HG03097 (cell line): ENCODE measurements at regions not wholly inside any gene's neighbourhood (a gene's known extent, or its start where the extent isn't known, plus 50 kb on each side); places are given as distances from the start of the nearest gene placed in this dataset.
"Not testable (repeated sequence)": the region's sequence is repeated elsewhere in the genome, so short reads cannot be mapped to it uniquely, and the experiment has no call there.

Experiments used
- ATAC-seq: cut with Tn5 transposase; IDR thresholded peaks from one replicate; pipeline ENCODE4 v1.9.1; 2021; ENCODE audit not compliant: unreplicated experiment, low FRiP score

DNA sequence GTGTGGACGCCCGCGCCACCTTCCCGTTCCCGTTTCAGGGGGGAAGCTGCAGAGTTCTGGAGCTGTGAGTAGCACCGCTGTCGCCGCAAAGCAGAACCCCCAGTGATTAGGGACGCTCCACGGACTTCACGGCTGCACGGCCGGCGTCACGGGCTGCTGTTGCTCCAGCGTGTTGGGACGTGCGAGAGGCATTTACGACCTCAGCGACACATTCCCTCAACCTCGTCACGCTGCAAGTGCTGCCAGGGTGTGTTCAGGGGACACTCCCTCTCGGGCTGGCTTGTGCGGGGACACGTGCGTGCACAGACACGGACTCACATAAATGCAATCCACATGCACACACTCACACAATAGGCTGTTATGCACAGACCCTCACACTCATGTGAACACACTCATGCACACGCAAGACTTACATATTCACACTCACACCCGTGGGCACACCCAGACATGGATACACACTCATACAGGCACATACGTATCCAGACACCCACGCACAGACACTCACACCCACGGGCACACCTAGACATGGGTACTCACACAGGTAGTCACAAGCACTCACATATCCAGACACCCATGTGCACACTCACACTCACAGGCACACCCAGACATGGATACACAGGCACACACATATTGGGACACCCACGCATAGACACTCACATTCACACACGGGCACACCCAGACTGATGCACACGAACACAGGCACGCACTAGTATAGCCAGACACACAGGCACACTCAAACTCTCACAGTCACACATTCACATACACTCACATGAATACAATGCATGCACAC, 198.0 kb upstream of the ZNF469 start:
- not testable (repeated sequence) for ATAC-seq

DNA sequence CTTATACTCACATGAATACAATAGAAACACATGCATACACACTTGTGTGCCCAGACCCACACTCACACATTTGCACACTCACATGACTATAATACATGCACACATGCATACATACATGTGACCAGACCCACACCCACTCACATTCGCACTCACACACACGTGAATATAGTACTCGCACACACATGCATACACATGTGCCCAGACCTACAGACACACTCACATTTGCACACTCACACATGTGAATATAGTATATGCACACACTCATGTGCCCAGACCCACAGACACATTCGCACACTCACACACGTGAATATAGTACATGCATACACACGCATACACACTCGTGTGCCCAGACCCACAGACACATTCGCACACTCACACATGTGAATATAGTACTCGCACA, 197.4 kb upstream of the ZNF469 start:
- ATAC-seq = not testable (repeated sequence)

DNA sequence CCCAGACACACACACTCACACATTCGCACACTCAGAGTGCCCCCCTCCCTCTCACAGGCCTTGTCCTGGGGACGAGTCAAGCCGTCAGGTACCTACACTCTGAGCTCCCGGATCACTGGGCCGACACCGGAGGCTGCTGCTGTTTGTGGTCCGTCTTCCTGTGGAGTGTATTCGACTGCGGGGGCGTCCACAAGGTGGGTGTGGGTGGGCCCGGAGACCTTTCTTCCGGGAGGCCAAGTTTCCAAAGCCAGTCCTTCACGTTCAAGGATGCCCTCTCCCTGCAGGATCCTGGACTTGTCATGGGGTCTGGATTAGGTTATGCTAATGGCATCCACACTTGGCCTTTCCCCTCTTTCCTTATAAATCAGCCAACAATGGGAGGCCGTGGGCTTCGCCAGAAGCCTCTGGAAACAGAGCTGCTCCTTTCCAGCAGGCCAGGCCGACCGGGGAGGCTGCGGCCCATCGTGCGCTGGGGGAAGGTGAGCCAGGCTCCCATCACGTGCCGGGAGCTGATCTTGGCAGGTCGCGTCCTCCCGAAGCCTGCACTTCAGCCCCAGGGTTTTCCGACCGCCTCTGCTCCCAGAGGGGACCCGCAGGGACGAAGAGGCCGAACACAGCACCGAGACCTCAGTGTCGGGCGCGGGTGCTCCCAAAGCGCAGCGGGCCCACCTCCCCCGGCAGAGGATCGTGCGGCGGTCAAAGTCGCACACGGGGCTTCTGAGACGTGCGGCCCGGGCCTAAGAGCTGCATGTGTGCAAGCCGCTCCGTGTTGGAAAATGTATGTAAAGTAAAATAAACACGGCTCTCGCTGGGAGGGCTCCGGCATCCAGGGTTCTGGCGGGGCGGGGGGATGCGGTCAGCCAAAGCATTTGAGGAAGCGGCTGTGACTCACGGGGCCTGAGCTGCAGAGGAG, 196.5 kb upstream of the ZNF469 start:
- not testable (repeated sequence) for ATAC-seq

DNA sequence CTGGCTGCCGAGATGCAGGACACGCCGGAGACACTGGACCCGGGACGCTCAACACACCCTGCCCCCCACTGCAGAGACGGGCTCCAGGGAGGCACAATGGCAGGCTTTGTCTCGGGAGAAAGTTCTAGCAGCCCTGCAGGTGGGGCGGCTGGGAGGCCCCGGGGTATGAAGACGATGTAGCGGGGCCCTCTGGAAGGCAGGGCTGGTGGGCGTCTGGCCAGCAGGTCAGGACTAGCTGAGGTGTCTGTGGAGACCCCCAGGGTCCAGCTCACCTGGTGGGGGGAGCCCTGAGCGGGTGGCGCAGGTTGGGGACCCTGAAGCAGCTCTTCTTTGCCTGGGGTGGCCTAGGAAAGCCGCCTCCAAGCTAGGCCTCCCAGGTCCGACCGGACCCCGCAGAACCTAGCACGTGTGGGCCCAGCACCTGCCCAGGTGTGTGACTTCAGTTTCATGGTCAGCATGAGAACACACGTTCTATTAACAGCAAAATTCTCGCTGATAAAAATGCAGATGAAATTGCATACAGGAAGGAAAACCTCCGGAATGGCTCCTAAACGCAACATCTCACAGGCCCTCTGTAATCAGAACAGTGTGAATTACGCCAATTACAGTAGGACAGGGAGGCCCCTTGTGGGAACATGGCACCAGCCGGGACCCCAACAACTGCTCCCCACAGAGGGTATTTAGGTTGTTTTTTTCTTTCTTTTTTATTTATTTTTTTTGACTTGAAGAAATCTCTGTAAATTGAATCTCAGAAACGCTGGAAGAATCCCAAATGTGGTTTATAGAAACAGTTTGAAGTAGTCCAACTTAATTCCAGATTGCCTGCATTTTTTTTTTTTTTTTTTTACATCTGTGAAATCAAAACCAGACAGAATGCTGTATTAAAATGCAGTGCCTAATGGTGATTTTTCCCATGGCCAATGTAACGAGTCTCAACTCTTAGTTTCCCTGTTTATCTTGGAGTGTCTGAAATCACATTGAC, 195.6 kb upstream of the ZNF469 start:
- not testable (repeated sequence) for ATAC-seq

DNA sequence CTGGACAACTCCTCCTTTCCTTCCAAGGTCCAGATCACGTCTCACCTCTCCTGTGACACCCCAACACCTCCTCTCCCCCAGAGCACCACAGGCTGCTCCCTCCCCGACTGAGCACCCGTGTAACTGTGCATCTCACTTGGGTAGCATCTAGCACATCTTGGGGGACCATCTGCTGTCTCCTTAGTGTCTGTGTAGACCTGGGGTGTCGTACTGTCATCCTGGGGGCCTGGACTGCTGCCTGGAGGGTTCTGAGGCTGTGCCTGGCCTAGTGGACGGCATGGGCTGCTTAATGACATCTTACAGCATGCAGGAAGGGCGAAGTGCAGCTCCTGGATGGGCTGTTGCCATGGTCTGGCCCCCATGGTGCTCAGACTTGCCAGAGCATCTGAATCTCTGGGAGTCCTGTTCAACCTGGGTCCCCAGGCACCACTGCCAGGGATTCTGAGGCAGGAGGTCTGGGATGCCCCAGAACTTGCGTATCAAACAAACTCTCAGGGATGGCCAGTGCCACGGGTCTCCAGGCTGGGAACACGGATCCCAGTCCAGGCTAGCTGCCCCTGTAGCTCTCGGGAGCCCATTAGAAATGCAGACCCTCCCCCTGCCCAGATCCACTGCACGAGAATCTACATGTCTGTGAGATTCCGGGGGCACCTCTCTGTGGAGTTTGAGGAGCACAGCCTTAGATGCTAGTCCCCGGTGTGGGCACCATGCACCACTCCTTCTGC, 194.4 kb upstream of the ZNF469 start:
- not testable (repeated sequence) for ATAC-seq

DNA sequence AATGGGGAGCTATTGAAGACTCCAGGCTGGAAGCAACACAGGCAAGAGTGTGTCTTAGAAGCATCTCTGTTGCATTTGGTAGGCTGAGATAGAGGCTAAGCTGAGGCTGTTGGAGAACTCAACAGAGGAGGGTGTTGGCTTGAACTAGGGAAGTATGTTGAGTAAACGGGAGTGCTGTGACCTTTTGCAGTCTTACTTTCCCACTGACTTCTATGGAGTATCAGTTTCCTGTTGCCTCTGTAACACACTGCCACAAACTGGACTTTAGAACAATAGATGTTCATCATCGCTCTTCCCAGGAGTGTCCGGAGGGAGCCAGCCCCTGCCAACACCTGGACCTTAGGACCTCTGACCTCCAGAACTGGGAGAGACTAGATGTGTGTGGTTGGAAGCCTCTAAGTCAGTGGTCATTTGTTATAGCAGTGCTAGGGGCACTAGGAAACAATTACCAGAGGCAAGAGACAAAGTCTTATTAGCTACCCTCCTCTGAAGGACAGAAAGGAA, 192.1 kb upstream of the ZNF469 start:
- ATAC-seq = not testable (repeated sequence)

DNA sequence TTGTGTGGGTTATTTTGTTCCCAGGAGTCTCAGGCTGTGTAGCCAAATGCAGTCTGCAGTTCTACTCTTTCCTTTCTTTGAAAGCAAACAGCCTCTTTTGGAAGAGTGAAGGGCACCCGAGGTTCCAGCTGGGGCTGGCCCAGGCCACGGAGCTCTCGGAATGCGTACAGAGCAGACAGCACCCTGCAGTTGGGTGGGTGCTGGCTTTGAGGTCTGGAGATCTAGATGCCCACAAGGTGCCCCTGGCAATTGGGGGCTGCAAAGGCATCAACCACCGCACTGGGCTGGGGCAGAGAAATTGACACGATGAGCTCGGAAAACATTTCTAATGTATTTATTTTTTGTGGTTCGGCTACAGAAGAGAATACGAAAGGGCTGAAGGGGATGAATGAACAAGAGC, 191.6 kb upstream of the ZNF469 start:
- not testable (repeated sequence) for ATAC-seq

DNA sequence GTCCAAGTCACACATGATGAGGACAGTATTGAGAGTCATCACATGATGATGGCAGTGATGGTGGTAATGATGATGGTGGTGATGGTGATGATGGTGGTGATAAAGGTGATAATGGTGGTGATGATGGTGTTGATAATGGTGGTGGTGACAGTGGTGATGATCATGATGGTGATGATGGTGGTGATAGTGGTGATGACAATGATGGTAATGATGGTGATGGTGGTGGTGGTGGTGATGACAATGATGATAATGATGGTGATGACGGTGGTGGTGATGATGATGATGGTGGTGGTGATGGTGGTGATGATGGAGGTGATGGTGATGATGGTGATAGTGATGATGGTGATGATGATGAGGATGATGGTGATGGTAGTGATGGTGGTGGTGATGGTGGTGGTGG, 190.2 kb upstream of the ZNF469 start:
- ATAC-seq = no peak

DNA sequence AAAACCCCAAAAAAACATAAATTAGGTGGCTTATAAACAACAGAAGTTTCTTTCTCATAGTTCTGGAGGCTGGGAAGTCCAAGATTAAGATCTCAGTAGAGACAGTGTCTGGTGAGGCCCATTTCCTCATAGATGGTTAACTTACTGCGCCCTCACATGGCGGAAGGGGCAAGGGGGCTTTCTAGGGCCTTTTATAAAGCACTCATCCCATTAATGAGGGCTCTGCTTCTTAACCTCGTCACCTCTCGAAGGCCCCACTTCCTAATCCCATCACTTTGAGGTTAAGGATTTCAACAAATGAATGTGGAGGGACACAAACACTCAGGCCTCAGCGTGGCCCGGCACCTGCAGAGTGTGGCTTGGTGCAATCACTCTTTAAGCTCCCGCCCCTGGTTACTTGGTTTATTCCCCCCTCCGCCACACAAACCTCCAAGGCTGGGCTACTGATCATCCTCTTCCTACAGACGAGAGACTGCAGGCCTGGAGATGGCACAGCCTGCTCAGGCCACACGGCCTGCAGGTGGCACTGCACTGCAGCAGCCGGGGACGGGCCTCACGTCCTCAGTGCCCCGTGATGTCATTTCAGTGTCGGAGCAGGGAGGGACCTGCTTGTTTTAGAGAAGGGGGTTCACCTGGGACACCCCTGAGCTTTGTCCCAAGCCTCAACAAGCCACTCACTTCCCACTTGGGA, 188.9 kb upstream of the ZNF469 start:
- not testable (repeated sequence) for ATAC-seq

DNA sequence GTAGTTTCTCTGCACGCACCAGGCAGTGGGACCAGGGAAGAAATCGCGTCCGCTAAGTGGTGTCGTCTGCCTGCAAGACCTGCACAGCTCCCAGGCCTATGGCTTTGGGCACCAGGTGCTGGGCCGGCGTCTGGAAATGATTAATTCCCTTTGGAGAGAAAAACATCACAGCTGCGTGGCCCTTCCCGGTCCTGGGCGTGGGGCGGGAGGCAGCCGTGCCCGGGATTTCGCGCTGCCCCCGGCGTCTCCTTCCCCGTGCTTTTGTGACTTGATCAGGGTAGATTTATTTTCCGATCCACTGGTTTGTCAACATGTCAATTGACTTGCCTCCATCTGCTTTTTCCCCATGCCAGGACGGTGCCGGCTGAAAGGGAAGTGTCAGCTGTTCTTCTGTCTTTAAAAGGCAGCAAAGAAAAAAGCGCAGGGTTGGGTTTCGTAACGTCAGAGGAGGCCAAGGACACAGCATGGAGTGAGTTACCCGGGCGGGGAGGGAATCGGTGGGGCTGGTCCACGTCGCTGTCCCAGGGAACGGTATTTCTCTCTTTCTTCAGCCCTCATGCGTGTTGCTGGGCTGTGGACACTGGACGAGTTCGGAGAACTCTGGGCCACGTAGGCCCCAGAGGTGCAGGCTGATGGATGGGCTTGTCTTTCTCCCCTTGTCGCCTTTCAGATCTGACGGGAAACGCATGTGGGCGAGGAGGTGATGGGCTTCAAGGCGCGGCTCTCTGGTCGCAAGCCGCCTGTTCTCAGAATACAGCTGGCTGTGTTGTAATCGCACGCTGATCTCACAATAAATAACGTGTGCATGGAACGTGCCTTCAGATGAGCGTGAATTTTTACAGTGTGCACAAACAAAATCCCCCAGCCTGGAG, 188.1 kb upstream of the ZNF469 start:
- ATAC-seq = no peak

DNA sequence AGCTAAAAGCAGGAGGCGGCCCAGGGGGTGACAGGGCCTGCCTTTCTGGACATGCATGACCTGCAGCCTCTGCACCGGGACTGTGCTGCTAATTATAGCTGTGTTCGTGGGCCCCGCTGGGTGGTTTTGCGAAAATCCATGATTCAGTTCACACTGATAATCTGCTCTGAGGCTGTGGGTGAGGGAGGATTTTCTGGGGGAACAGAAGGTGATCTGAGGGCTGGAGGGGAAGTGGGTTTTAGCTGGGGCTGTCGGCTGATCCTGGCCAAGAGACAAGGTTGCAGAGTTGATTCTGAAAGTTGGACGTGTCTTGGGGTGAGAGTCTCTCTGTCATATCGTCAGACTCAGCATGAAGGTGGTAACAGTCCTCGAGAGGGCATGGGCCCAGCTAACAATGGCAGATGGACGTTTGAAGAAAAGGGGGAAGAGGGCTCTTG, 187.5 kb upstream of the ZNF469 start:
- no peak for ATAC-seq

DNA sequence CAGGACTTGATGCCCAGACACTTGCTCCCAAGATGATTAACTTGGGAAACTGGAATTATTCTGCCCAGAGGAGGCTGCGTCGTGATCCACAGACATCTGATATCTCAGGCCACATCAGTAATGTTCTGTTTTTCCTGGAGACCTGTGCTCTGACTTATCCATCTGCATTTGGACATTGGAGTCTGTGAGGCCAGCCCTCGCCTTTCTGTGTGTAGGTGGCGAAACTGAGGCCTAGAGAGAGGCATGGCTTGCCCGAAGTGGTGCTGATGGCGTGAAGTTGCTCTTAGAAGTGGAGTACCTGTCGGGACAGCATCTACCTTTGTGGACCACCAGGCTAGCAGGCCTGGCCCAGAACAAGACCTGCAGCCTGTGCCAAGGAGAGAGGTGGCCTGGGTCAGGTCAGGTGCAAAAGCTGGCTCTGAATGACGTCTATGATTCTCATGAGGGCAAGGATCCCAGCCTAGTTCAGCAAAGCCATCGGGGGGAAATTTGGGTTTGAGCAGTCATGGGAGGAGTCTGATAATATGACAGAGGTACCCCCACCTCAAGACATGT, 186.8 kb upstream of the ZNF469 start:
- no peak for ATAC-seq

DNA sequence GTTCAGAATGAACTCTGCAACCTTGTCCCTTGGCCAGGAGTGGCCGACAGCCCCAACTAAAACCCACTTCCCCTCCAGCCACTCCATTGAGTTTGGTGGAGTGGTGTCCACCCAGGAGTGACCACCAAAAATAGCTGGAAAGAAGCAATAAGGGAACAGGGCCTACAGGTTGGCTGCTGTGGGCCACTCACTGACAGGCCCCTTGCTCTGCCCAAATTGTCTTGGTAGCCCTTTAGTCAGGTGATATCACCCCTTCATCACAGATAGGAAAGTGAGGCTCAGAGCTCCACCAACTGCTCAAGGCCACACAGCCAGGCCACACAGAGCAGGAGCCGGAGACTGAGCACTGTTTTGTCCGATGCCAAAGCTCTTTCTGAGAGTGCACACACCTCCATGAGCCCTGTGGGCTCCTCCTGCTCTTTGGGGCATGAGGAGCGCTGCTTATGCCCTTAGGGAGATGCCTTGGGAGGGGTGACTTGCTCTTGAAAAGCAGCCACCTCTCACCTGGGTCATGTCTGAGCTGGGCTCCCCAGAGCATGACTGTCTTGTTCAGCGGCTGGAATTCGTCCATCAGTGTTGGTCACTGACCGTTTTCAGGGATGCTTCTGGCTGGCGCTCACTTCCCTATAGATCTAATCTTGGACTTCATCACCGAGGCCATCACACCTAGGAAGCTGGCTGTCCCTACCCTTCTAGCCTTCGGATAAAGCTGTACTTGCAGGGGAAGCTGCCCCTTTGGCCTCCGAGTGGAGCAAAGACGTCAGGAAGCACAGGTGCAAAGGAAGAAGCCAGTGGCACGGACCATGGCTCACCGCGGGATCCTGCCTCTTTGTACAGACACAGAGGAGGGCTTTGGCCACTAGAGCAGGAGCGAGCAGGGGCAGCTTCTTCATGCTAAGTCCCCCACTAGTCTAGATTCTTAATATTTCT, 186.0 kb upstream of the ZNF469 start:
- ATAC-seq = no peak

DNA sequence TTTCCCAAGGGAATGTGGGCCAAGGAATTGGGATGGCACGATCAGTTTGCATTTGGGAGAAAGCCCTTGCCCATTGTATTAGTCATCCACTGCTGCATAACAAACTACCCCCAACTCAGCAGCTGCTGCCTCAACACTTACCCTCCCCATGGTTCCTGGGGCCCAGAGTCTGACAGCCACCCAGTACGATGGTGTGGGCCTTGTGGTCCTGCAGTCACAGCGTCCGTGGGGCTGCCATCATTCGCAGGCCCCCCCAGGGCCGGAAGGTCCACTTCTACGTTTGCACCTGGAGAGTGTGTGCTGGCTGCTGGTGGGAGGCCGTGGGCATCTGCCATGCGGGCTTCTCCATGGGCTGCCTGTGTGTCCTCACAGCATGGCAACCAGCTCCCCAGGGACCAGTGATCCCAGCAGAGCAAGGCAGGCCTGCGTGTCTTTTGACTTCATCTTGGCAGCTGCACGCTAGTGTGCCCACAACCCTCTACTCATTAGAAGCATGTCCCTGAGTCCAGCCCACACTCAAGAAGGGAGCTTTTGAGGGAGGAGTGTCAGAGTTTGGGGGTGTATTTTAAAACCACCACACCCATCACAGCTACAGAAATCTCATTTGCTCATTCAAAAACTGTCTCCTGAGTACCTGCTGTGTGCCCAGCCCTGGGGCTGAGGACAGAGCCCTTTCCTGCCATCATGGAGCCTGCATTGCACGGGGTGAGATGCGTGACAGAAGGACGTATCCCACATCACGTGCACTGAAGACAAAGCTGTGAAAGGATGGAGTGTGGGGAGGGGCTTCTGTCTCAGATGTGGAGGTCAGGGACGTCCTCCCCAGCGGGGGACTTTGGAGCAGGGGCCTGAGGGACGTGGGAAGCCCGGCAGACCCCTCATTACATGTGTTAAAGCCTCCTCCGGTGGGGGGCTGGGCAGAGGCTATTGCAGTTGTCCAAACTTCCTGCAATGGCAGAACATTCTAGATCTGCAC, 185.0 kb upstream of the ZNF469 start:
- ATAC-seq = no peak

DNA sequence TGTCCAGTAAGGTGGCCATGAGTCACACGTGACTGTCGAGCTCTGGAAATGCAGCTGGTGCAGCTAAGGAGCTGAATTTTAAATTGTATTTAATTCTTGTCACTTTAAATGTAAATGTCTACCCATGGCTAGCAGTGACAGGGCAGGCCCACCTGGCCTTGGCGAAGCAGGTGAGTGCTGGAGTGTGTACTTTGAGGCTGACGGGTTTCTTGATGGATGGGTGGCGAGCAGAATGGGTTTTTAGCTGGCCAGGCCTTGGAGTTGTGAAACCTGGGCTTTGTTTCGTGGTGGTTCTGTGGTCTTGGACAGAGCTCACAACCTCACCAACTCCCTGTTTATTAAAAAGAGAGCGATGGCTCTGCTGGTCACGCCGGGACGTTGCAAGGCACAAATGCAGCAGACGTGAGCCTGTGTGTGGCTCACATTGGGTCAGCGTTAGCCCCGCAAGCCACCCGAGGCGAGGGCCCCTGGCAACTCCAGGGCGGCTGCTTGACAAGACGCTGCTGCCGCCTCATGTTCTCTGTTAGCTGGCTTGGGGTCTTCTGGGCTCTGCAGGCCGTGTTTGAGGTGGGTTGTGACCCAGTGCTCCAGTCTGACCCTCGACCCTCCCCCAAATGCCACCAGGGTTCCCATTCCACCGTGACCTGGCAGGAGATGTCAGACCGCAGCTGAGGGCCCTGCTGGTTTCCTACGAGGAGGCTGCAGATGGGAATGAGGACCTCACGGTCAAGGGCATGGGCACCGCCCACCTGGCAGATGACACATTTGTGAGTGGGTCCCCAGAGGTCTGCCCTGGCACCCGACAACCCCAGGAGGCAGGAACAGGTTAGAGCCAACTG, 184.1 kb upstream of the ZNF469 start:
- ATAC-seq = not testable (repeated sequence)
